ENCODE measurements at regions not wholly inside any gene's neighbourhood (a gene's known extent, or its start where the extent isn't known, plus 50 kb on each side); places are given as distances from the start of the nearest gene placed in this dataset.

GRCh38 chr4:126298271-126298670 is 983.5 kb downstream of the FAT4 start:
- TF ChIP-seq POLR2AphosphoS5 (IDR thresholded peaks at IDR 0.05) = no peak
- TF ChIP-seq CTCF (IDR thresholded peaks at IDR 0.05 in 8 of 11, conservative IDR thresholded peaks at IDR 0.05 in 3 of 11) = no peak
- TF ChIP-seq POLR2A (IDR thresholded peaks at IDR 0.05) = no peak

Data from spleen (tissue), 7 donors.